Left kidney (tissue), 1 donor: ENCODE measurements at regions not wholly inside any gene's neighbourhood (a gene's known extent, or its start where the extent isn't known, plus 50 kb on each side); places are given as distances from the start of the nearest gene placed in this dataset.

ENCODE experiments used
- DNase-seq: peaks from one replicate; pipeline ENCODE4 v3.0.0-alpha.2; 2013

DNA sequence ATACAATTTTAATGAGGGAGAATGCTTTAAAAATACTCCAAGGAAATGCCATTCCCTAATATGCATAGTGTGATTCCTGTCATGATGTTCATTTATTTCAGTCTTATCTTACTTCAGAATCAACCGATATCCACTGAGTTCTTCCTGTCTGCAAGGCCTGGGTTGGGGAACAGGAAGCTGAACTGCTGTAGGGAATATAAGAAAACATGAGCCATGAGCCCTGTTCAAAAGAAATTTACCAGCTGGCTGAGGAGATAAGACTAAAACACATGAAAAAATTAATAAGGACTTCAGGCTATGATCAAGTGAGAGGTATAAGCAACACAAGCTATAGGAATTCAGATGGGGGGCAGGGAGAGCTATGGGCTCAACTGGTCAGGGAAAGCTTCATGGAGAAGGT lies 184.7 kb downstream of the PLPP4 start:
- DNase-seq: no peak

DNA sequence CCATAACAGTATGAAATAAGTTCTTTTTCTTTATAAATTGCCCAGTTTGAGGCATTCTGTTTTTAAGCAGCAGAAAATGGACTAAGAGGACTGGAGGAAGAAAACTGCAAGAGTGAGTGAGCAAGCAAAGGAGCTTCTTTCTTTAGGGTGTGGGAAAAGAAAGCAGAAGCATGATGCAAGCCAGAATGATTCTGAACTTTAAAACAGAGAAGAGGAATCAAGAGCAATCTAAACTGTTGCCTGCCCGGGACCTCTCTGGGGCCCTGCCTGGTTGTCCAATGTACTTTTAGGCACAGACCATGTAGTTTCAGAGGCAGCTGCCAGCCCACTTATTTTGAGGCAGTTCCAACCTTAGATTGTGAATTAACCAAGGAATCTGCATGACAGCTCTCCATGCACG lies 186.3 kb downstream of the PLPP4 start:
- DNase-seq: no peak

DNA sequence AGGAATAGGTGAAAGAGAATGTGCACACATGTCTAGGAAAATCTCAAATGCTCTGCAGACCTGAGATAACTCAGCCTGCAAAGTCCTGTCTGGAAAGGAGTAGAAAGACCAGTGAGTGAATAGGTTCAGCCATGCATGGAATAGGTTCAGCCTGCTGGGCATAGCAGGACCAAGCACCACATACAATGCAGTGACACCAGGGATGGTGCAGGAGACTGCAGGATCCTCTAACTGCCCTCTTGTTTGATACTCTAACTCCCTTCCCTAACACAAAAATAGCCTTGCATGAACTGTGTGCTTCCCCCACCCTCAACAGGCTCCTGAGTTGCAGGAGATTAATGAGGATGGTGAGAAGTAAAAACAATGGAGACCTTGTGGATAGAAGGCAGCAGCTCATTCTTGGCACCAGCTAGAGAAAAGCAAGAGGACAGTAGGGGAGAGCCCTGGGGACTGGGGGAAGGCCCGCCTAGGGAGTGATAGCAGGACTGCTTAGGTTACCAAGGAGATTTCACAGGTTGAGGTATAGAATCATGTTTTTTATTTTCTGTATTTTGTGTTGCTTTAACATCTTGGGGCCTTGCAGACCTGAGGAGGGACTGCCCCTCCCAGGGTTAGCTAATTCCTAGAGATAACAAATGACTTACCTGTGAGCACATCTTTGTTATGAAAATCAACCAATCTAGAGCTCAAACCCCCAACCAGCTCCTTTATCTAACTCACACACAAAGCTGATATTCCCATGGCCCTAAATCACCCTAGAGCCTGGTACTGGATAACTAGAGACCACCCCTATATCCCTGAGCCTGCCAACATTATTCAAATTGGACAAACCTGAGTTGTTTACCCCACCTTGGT lies 187.8 kb downstream of the PLPP4 start:
- DNase-seq: no peak

DNA sequence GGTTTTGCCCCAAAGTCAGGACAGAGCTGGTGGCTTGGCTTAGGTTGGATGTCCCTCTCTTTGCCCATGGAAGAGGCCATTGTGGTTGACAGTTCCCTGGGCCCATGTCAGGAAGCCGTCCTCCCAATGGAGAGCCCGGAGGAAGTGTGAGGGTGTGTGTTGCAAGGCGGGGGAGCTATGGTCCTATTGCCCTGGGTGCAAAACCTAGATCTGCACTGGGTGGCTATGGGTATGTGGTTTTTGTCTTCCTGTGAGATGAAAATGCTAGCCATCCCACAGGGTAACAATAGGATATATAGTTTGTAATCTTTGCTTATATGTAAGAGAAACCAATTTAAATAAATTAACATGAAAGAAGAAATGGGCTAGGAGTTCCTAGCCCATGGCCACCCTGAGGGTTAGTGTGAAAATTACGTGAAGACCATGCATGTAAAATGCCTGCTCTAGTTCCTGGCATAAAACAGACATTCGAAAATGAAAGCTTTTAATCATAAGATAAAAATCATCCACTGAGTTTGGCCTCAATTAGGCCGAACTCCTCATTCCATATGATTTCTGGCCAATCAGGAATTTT lies 189.2 kb downstream of the PLPP4 start:
- no peak for DNase-seq

DNA sequence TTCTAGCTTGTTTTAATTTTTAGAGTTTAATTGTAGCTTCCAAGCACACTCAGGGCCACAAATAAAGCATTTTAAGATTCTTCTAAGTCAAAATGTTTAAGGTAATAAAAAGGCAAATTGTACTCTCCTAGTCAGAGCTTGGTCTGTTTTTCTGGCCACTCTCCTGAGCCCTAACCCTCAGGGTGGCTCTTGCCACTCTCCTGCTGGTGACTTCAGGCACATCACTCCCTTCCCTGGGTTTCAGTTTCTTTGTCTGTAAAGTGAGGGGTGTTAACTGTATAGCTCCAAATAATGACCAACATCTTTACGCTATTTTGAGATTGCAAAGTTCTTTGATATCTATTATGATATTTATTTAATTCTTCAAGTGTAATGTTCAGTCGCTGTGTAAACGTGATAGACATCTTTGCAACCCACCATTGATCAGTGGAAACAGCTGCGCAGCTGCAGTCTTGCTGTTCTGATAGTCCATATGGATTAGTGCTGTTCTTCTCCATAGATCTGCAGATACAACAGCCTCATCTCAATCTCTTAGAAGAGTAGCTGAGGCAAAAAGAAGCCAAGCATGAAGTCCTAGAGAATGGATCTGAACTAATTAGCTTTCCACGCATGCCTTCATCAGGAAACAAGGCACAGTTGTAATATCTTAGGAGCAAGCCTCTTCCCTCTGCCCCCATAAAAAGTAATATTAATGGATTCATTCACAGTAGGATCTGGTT lies 189.9 kb downstream of the PLPP4 start:
- no peak for DNase-seq

DNA sequence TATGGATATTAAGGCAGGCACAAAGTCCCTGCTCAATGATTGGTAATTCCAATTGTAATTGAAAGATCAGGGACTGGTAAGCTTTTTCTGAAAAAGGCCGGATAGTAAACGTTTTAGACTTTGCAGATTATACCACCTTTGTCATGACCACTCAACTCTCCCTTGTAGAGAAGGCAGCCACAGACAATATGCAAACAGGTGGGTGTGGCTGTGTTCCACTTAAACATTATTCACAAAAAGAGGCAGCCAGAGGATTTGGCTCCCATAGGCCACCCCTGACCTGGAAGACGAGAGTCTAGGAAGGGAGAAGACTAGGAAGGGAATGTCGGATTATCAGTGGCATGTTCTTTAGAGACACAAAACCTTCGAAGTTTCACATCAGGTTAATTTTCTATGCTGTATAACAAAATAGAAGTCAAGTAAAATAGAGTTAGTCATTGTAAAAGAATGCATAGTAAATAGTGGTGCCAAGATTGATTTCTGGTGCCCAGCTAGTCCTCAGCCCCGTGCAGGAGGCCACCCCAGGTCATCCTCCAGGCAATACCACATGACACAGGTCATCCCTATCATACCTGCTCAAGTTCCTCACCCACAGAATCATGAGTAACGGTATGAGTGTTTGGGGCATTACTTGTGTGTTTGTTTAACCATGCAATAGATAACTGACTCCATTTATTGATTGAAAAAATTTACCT lies 193.8 kb downstream of the PLPP4 start:
- DNase-seq: no peak

DNA sequence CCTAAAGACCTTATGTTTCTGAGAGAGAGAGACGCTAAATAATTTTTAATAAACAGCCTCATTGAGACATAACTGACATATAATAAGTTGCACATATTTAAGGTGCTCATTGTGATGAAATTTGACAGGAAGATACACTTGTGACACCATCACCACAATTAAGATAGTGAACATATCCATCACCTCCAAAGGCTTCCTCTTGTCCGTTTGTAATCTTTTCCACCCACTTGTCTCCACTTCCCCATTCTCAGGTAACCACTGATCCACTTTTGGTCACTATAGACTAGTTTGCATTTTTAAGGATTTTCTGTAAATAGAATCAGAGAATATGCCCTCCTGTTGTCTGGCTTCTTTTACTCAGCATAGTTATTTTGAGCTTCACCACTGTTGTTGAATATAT lies 195.1 kb upstream of the WDR11 start:
- no peak for DNase-seq

DNA sequence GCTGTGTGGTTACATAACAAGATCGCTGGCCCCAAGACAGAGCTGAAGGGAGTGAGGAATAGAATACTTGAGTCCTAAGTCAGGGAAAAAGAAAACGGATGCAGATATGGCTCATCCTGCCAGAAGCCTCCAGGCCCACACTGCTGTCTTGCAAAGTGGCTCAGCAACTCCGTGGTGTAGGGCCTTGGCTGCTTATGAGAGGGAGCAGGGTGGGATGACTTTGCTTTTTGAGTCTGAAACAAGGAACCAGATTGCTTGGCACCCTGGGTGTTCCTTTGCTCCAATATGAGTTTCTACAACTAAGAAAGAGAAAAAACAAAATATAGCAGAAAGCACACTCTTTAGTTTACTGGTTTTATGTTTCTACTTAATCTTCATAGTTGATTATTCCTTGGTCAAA lies 193.8 kb upstream of the WDR11 start:
- no peak for DNase-seq

DNA sequence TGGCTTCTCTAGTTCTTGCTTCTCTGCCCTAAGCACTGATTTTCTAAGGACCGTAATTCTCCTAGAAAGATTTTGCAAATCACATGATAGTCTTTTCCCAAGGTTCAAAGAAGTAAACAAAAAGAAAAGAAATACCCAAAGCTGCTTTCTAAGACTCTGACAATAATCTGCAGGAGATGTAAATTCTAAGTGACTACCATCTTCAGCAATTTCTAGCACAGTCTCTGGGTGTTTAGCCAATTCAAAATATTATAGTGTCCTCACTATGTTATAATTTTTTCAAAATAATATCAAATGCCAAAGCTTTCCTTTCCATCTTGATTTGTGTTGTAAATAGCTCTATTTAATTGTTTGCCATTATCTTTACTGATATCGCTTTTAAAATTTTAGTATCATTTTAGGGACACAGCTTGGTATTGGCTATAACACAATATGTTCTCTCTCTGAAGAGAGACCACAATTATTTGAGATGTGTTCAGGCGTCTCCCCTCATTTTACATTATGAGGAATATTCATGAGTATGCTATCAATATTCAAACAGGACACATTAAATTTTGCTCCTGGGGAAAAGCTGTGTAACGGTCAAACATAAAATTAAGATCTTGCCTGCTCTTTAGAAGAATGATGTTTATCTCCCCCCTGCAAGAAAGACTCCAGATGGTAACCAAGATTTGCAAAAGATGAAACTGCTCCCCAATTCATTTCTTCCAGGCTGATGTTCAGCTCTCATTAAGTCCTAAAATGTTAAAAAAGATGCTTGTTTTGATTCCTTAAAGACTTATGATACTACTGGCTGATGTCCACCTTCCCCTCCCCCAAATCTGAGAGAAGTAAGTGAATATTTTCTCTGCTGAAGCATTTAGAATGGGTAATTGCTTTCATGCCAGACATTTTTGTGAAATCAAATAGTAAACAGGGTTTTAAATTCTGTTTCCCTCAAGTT lies 191.9 kb upstream of the WDR11 start:
- DNase-seq: no peak

DNA sequence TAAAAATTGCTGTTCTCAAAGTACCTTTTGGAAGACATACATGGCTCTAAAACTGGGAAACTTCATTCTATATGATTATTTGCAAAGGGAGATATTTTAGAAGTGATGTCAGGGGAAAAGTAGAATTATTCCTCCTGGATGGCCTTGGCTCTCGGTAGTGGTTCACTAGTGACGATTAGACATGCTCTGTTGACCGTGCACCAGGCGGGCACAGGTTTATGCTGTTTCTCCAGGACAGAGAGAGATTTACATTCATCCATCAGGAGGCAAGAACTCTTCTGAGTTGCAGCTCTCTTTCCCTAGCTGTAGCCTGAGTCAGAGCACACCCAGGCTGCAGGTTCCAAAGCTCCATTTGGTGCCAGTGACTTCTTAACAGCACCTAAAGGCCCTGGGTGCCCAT lies 184.9 kb upstream of the WDR11 start:
- peak; percentile 7 for DNase-seq

DNA sequence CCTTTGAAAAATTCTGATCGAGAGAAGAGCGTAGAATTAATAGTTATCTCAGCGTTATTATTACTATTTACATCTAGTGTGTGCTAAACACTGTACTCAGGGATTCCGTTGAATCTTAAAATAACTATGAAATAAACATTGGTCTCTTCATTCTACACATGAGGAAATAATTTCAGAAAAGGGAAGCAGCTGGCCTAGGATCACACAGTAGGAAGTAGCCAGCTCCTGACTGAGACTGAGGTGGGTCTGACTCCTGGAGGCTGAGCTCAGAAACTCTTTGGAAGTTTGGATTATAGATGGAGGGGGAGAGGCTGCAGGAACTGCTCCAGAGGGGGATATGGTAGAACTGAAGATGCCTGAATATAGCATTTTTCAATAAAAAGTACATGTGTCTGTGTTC lies 183.9 kb upstream of the WDR11 start:
- DNase-seq: no peak

DNA sequence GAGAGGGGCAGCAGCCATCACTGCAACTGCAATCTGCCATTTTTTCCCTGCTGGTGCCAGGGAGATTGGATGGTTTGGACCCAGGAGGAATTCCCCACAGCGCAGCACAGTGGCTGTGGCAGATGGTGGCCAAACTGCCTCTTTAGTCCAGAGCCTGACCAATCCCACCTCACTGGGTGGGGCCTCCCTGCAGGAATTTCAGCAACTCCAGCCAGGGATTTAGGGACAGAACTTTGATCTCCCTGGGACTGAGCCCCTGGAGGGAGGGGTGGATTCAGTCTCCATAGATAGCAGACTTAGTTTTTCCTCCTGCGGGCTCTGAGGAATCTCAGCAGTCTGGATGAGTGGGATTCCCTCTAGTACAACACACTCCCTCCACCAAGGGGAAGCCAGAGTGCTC lies 179.7 kb upstream of the WDR11 start:
- DNase-seq: no peak

DNA sequence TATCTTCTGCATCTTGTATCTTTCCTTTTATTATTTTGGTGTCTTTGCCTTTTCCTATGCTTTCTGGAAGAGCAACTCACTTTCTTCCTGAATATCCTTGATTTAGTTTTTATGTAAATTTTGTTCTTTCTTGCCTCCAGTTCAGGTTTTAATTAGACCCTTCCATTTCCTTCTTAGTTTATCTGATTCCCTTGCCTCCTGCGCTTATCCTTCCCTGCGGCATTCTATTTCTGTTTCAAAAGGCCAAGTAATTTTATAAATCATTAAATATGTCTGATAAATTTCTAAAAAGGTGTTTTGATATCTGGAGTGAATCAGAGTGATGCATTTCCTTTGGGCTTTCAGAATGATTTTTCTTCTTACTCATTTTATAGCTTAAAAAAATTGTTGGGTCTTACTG lies 167.7 kb upstream of the WDR11 start:
- no peak for DNase-seq

DNA sequence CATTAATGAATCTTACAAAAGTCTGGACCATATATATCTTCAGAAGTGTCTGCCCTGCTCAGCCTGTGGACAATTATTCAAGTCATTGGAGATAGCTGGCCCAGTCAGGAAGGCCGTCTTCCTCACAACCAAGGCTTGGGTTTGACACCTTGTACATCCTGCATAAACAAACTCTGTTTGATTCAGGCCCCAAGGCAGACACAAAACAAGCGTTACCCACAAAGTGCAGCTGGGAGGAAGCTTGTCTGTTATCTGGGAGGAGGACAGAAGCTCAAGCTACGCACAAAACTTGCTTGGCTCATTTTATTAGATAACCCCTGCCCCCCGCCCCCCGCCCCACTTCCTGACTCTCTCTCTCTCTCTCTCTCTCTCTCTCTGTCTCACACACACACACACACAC lies 166.9 kb upstream of the WDR11 start:
- no peak for DNase-seq

DNA sequence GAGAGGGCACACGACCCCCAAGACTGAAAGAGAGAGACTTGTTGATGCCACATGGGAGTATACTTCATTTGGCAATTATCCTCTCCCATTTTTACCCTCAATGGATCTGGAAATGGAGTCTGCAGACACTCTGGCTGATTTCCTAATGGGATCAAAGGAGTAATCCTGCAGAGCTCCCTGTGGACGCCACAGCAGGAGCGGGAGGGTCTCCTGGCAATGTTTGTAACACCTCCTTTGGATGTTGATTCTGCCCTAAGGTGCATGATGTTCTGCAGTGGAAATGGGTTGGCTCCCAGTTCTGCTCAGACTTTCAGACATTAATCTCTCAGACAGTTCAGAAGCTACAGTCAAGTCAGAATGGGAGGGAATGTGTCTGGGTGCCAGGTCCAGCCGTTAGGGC lies 166.0 kb upstream of the WDR11 start:
- DNase-seq: no peak

DNA sequence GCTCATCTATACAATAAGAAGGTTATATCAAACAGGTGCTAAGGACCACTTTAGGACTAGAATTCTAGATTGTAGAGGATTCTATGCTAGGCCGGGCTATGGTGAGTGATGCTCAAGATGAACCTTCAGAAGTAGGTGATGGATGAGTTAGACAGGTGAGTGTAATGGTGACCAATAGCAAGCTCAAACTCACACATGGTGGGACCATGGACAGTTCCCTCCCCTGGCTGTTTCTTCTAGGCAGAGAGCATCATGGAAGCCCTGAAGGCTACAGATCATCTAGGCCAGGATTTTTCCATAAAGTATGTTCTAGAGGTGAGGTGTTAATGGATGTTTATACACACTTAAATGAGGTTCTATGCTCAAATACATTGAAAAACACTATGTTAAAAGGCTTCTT lies 162.2 kb upstream of the WDR11 start:
- peak; percentile 5 for DNase-seq

DNA sequence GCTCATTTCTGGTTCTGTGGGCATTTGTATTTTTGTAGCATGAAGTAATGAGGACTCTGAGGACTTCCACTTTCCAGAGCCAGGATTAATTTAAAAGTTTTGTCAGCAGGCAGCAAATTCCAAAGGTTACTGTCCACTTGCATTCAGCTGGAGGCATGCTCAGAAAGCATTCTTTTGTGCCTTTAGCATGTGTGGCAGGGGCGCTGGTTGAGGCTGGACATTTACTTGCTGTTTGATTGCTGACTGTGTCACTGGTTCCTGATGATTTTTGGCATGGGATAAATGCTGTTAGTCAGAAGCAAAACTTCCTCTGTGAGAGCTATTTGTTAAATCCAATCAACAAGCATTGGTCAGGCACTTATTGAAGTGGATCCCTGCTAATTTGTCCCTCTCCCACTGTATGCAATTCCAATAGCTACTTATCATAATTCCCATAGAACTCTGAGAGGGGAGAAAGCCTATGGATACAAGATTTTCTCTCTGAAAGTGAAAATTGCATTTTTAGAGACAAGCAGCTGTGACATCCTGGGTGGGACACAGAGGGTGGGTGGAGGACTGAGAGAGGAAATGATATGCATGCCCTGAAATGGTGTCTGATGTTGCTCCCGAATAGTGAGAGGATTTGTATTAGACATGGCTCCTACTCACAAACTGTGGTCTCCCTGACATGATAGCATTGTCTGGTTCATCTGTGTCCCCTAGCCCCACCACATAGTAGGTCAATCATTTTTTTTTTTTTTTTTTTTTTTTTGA lies 161.2 kb upstream of the WDR11 start:
- no peak for DNase-seq

DNA sequence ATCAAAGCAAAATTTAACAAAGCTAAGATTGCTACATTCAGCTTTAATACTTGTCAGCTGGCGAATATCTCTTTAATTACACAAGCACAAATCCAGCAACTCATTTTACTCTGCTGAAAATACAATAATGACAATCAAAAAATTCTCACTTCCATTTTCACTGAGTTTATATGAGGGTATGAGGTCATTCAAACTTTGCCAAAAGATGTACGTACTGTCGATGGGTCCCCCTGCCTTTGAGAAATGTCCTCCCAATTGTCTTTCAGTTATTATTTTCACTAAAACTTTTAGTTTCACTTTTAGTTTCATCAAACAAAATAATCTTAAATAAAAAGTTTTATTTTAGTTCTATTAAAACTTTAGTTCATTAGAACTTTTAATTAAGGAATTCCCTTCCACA lies 159.5 kb upstream of the WDR11 start:
- no peak for DNase-seq

DNA sequence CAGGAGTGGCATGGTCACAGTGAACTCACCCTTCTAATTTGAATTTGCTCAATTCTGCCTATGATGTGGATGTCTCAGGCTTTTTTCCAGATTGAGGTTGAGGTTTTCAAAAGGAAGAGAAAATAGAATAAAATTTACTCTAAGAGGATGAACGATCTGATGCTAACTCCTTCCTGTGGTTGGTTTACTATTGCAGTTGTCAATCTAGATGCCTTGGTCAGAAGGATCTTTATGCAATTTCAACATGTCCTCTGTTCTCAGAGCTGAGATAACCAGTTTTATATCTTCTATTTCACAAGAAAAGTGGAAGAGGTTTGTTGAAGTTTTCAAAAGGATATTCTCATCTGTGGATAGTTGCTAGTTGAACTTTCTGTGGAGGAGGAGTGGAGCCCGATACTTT lies 150.7 kb upstream of the WDR11 start:
- DNase-seq: no peak

DNA sequence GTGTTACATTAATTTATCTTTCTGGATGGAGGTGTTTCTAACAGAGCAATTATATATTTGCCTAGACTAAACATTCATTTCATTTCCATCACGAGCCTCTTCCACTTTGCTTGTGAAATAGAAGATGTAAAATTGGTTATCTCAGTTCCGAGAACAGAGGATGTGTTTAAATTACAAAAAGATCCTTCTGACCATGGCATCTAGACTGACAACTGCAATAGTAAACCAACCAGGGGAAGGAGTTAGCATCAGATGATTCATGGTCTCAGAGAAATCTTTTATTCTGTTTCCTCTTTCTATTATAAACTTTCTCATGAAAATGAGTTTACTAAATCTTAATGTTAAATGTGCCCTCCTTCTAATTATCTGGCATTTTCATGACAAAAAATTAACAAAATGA lies 149.8 kb upstream of the WDR11 start:
- no peak for DNase-seq

DNA sequence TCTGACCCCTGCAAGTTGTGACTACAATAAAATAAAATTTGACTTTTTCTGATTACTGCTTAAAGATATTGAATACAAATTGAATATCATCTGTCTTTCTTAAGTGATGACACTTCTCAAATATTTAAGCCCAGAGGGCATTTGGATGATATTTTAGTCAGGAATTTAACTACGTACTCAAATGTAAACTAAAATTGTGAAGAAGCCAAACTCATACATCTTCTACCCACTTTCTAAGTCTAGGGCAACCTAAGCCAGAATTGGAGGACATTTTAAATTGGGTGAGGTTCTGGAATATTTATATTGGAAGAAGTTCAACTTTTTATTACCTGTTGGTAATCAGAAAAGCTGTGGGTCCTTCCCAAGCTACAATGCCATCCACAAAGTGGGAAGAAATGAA lies 149.1 kb upstream of the WDR11 start:
- no peak for DNase-seq
